OCI-LY7 (cell line): ENCODE measurements at regions not wholly inside any gene's neighbourhood (a gene's known extent, or its start where the extent isn't known, plus 50 kb on each side); places are given as distances from the start of the nearest gene placed in this dataset.

Source experiments
- BruUV-seq: library from RNA; stranded (reverse); fragments of 400-500 nt; replicated peaks from 2 replicates; lab custom pipeline; 2021; lab: Mats Ljungman, UMichigan
- CTCF ChIA-PET: fragments of 300-600 bp; sonication (Branson Sonifier 250); formaldehyde crosslinking; loops from one replicate; lab custom pipeline; 2022; ENCODE audit warnings: antibody characterized with exemption; ENCODE audit not compliant: unreplicated experiment; lab: Charles Lee
- POLR2A ChIA-PET: fragments of 300-600 bp; sonication (Branson Sonifier 250); formaldehyde crosslinking; loops from one replicate; lab custom pipeline; 2022; ENCODE audit warnings: antibody characterized with exemption; lab: Charles Lee
- DNase-seq: peaks from one replicate; pipeline ENCODE4 v3.0.0-alpha.2; 2015; ENCODE audit warnings: low spot score
- H2AFZ ChIP-seq: fragments of 200-600 bp; sonication (generic), shearing (Covaris generic); 2 replicates; pipeline ENCODE4 v1.6.1; 2014; ENCODE audit warnings: mild to moderate bottlenecking, antibody characterized with exemption, low read length, moderate library complexity
- H3K27ac ChIP-seq: fragments of 200-600 bp; sonication (generic); 2 replicates; pipeline ENCODE4 v1.5.1; 2014; ENCODE audit warnings: mixed run types, low read depth, mild to moderate bottlenecking, moderate library complexity, low read length, inconsistent platforms; ENCODE audit not compliant: poor library complexity, severe bottlenecking
- H3K36me3 ChIP-seq: fragments of 200-600 bp; sonication (generic); 2 replicates; pipeline ENCODE4 v1.6.1; 2014; ENCODE audit warnings: mild to moderate bottlenecking, antibody characterized with exemption, low read length, moderate library complexity, mixed read lengths; ENCODE audit not compliant: insufficient read depth
- H3K4me1 ChIP-seq: fragments of 200-600 bp; sonication (generic); 2 replicates; pipeline ENCODE4 v1.5.1; 2014; ENCODE audit warnings: mild to moderate bottlenecking, low read length; ENCODE audit not compliant: insufficient read depth, poor library complexity, severe bottlenecking
- H3K4me2 ChIP-seq: fragments of 200-600 bp; sonication (generic); 2 replicates; pipeline ENCODE4 v1.6.1; 2014; ENCODE audit warnings: mild to moderate bottlenecking, low read length
- H3K4me3 ChIP-seq: fragments of 200-600 bp; sonication (generic); 2 replicates; pipeline ENCODE4 v1.5.1; 2014; ENCODE audit warnings: mild to moderate bottlenecking, low read depth, low read length; ENCODE audit not compliant: poor library complexity, severe bottlenecking
- H3K79me2 ChIP-seq: fragments of 200-600 bp; sonication (generic); 2 replicates; pipeline ENCODE4 v1.6.1; 2016; ENCODE audit warnings: low read depth, mild to moderate bottlenecking, low read length, moderate library complexity, mixed read lengths; ENCODE audit not compliant: insufficient read depth
- H3K9me2 ChIP-seq: fragments of 200-600 bp; sonication (generic); 2 replicates; pipeline ENCODE4 v1.6.1; 2016; ENCODE audit warnings: mild to moderate bottlenecking, low read length, mixed read lengths; ENCODE audit not compliant: insufficient read depth
- H3K9me3 ChIP-seq: fragments of 200-600 bp; sonication (generic); 2 replicates; pipeline ENCODE4 v1.6.1; 2014; ENCODE audit warnings: mild to moderate bottlenecking, mixed run types, low read length, mixed read lengths
- H4K20me1 ChIP-seq: fragments of 200-600 bp; sonication (generic); 2 replicates; pipeline ENCODE4 v1.6.1; 2014; ENCODE audit warnings: mild to moderate bottlenecking, antibody characterized with exemption, low read length, moderate library complexity, mixed read lengths; ENCODE audit not compliant: insufficient read depth
- EZH2phosphoT487 ChIP-seq: fragments of 200-600 bp; sonication (generic); IDR thresholded peaks from 2 replicates; pipeline ENCODE4 v1.6.1; 2018; ENCODE audit warnings: low read depth, borderline replicate concordance, mild to moderate bottlenecking, mixed run types, antibody characterized with exemption, low read length, moderate library complexity, mixed read lengths
- intact Hi-C: fragments of 100-400 bp; cut with micrococcal nuclease; formaldehyde crosslinking; loops from one replicate; pipeline ENCODE4 v1.10.0; 2022; ENCODE audit not compliant: unreplicated experiment
- TF ChIP-seq, protein P1 (sequence below): fragments of 200-600 bp; sonication (generic); conservative IDR thresholded peaks from 2 replicates; pipeline ENCODE4 v1.5.1; 2014; ENCODE audit warnings: mild to moderate bottlenecking, antibody characterized with exemption, low read length, moderate library complexity, mixed read lengths

DNA sequence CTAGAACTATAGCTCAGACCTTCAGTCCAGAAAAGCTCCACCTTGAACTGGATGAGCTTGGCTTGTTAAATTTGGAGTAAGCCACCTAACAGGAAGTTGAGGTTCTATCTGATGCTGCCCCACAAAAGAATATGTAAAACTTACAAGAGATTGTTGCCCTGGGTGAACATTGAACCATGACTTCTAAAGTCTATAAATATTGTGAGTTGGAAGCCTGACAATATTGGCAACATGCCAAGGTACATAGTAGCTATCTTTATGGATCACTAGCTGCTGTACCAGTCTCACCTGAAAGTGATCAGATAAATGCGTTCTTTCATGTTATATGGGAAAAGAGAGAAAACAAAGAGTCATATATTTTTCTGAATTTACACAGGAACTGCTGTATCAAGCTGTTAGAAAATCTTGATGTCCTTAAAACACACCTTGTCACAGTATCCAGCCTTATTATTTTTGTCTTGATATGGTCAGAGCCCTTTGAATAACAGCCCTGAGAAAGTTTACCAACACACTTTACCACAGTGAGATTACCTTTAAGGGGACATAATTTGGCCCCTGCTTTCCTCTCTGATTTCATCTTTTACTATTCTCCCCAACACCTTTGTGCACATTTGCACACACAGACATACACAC, 92.0 kb downstream of the LSMEM1 start:
- POLR2A ChIA-PET: interaction anchor here (0.9 to 3.9 kb wide), 7 partner anchors 10 to 61 kb away, joined by 3 to 17 read pairs (median 3); no protein-coding TSS in a partner anchor
- H3K4me2 ChIP-seq: peak overlapping the region; percentile 53
- peak overlapping the region; percentile 27 for H3K4me3 ChIP-seq
- H3K36me3 ChIP-seq: no peaks in the 10 kb centered on the region
- CTCF ChIA-PET: interaction anchor here (1.4 kb wide), 1 partner anchor 11 kb away, joined by 4 read pairs; no protein-coding TSS in a partner anchor
- no peaks in the 10 kb centered on the region for H3K79me2 ChIP-seq
- intact Hi-C loops: no loop called here
- no peaks in the 10 kb centered on the region for H3K9me3 ChIP-seq
- peaks cover 22% of the 10 kb centered on the region for H3K4me1 ChIP-seq
- H3K27ac ChIP-seq: peak overlapping the region; percentile 22
- TF ChIP-seq EZH2phosphoT487: no peak
- TF ChIP-seq, protein P1, sequence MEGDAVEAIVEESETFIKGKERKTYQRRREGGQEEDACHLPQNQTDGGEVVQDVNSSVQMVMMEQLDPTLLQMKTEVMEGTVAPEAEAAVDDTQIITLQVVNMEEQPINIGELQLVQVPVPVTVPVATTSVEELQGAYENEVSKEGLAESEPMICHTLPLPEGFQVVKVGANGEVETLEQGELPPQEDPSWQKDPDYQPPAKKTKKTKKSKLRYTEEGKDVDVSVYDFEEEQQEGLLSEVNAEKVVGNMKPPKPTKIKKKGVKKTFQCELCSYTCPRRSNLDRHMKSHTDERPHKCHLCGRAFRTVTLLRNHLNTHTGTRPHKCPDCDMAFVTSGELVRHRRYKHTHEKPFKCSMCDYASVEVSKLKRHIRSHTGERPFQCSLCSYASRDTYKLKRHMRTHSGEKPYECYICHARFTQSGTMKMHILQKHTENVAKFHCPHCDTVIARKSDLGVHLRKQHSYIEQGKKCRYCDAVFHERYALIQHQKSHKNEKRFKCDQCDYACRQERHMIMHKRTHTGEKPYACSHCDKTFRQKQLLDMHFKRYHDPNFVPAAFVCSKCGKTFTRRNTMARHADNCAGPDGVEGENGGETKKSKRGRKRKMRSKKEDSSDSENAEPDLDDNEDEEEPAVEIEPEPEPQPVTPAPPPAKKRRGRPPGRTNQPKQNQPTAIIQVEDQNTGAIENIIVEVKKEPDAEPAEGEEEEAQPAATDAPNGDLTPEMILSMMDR: no peak
- H2AFZ ChIP-seq: peak overlapping the region; percentile 91
- H3K9me2 ChIP-seq: no peaks in the 10 kb centered on the region
- DNase-seq: peak; percentile 67
- no TSS peak for BruUV-seq
- H4K20me1 ChIP-seq: no peaks in the 10 kb centered on the region

DNA sequence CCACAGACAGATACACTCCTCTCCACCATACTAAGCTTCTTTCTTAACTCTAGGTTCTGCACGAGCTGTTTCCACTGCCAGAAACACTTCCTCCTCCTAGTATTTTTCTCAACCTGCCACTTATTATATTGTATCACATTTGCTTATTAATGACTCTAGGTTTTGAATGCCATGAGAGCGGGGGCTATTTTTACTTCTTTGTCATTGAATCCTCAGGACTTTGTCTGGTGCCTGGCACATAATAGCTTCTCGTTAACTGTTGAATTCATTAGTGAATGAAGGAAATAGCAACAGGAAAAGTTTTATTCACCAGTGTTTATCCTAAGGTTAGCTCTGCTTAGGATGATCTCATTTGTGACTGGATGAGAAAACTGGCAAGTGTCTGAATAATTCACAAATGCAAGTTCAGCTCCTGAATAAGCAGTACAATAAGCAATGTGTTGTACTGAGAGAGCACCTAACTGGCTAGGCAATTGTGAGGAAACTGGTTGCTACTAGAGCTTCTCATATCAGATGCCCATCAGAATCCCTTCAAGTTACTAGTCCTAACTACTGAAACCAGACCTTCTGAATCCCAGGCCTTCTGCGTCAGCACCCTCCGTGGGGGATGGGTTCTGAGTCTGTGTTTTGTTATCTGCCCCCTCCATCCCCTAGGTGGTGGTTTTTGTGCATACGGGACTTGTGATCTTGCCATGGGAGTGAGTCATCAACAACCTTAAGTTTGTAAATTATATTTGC, 92.7 kb downstream of the LSMEM1 start:
- Histone ChIP-seq H4K20me1 (no peaks in the 10 kb centered on the region), H2AFZ (peak overlapping the region; percentile 91), H3K36me3 (no peaks in the 10 kb centered on the region), H3K9me2 (no peaks in the 10 kb centered on the region), H3K4me2 (peak overlapping the region; percentile 53), H3K27ac (peak overlapping the region; percentile 22), H3K9me3 (no peaks in the 10 kb centered on the region), H3K4me3 (peak overlapping the region; percentile 27), H3K79me2 (no peaks in the 10 kb centered on the region), H3K4me1 (peaks cover 22% of the 10 kb centered on the region)
- intact Hi-C loops: no loop called here
- CTCF ChIA-PET: interaction anchor here (1.4 kb wide), 1 partner anchor 11 kb away, joined by 4 read pairs; no protein-coding TSS in a partner anchor
- POLR2A ChIA-PET: interaction anchor here (0.9 to 3.9 kb wide), 7 partner anchors 10 to 61 kb away, joined by 3 to 17 read pairs (median 3); no protein-coding TSS in a partner anchor
- no TSS peak for BruUV-seq
- peak; percentile 14 for DNase-seq
- TF ChIP-seq, protein P1: no peak
- no peak for TF ChIP-seq EZH2phosphoT487
